Ishikawa (cell line): ENCODE measurements at regions not wholly inside any gene's neighbourhood (a gene's known extent, or its start where the extent isn't known, plus 50 kb on each side); places are given as distances from the start of the nearest gene placed in this dataset.

ENCODE experiments used
- CEBPB ChIP-seq: IDR thresholded peaks from 2 replicates; pipeline ENCODE4 v1.6.1; 2012
- CREB1 ChIP-seq: IDR thresholded peaks from 2 replicates; pipeline ENCODE4 v1.6.1; 2012; ENCODE audit warnings: low read depth
- EGR1 ChIP-seq: IDR thresholded peaks from 2 replicates; pipeline ENCODE4 v1.6.1; 2012
- EP300 ChIP-seq: IDR thresholded peaks from 2 replicates; pipeline ENCODE4 v1.6.1; 2012; ENCODE audit warnings: borderline replicate concordance
- FOXM1 ChIP-seq: IDR thresholded peaks from 2 replicates; pipeline ENCODE4 v1.6.1; 2012; ENCODE audit warnings: low read depth, borderline replicate concordance
- NFIC ChIP-seq: IDR thresholded peaks from 2 replicates; pipeline ENCODE4 v1.6.1; 2012
- RAD21 ChIP-seq: IDR thresholded peaks from 2 replicates; pipeline ENCODE4 v1.6.1; 2012; ENCODE audit warnings: low read depth
- TAF1 ChIP-seq: IDR thresholded peaks from 2 replicates; pipeline ENCODE4 v1.6.1; 2012; ENCODE audit warnings: low read depth, mild to moderate bottlenecking
- TCF12 ChIP-seq: IDR thresholded peaks from 2 replicates; pipeline ENCODE4 v1.6.1; 2012; ENCODE audit warnings: low read depth
- TEAD4 ChIP-seq: IDR thresholded peaks from 2 replicates; pipeline ENCODE4 v1.6.1; 2012
- YY1 ChIP-seq: IDR thresholded peaks from 2 replicates; pipeline ENCODE4 v1.6.1; 2012; ENCODE audit warnings: low read depth
- ZBTB7A ChIP-seq: IDR thresholded peaks from 2 replicates; pipeline ENCODE4 v1.6.1; 2012; ENCODE audit warnings: low read depth
- TF ChIP-seq, protein P1 (sequence below): IDR thresholded peaks from 2 replicates; pipeline ENCODE4 v1.6.1; 2012; ENCODE audit warnings: low read depth, mild to moderate bottlenecking
- TF ChIP-seq, protein P2 (sequence below): IDR thresholded peaks from 2 replicates; pipeline ENCODE4 v1.6.1; 2012
- TF ChIP-seq, protein P3 (sequence below): IDR thresholded peaks from 2 replicates; pipeline ENCODE4 v1.6.1; 2012

DNA sequence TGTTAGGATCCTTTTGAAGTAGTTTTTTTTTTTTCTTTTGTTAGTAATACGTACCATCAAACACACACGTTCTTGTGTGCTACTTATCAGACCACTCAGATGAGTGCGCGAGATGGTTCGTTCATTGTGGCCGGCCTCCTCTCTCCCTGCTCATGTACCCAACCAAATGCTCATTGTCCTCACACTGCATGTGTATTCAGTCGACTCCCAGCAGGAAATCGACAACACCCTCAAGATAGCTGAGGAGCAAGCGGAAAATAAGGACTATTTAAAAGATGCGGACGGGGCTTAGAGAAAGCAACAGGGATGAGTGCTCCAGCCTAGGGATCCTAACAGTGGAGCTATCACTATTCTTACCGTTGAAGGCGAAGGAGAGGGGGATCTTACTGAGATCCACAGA, 72.9 kb upstream of the GUCY1A1 start:
- TF ChIP-seq CREB1 (no peak), CEBPB (no peak), TCF12 (no peak), ZBTB7A (no peak), RAD21 (no peak), YY1 (no peak), EP300 (no peak), TAF1 (no peak), FOXM1 (no peak)
- TF ChIP-seq, protein P1, sequence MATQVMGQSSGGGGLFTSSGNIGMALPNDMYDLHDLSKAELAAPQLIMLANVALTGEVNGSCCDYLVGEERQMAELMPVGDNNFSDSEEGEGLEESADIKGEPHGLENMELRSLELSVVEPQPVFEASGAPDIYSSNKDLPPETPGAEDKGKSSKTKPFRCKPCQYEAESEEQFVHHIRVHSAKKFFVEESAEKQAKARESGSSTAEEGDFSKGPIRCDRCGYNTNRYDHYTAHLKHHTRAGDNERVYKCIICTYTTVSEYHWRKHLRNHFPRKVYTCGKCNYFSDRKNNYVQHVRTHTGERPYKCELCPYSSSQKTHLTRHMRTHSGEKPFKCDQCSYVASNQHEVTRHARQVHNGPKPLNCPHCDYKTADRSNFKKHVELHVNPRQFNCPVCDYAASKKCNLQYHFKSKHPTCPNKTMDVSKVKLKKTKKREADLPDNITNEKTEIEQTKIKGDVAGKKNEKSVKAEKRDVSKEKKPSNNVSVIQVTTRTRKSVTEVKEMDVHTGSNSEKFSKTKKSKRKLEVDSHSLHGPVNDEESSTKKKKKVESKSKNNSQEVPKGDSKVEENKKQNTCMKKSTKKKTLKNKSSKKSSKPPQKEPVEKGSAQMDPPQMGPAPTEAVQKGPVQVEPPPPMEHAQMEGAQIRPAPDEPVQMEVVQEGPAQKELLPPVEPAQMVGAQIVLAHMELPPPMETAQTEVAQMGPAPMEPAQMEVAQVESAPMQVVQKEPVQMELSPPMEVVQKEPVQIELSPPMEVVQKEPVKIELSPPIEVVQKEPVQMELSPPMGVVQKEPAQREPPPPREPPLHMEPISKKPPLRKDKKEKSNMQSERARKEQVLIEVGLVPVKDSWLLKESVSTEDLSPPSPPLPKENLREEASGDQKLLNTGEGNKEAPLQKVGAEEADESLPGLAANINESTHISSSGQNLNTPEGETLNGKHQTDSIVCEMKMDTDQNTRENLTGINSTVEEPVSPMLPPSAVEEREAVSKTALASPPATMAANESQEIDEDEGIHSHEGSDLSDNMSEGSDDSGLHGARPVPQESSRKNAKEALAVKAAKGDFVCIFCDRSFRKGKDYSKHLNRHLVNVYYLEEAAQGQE, result no peak
- TF ChIP-seq, protein P2, sequence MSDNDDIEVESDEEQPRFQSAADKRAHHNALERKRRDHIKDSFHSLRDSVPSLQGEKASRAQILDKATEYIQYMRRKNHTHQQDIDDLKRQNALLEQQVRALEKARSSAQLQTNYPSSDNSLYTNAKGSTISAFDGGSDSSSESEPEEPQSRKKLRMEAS, result no peak
- TF ChIP-seq, protein P3, sequence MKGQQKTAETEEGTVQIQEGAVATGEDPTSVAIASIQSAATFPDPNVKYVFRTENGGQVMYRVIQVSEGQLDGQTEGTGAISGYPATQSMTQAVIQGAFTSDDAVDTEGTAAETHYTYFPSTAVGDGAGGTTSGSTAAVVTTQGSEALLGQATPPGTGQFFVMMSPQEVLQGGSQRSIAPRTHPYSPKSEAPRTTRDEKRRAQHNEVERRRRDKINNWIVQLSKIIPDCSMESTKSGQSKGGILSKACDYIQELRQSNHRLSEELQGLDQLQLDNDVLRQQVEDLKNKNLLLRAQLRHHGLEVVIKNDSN, result no peak

DNA sequence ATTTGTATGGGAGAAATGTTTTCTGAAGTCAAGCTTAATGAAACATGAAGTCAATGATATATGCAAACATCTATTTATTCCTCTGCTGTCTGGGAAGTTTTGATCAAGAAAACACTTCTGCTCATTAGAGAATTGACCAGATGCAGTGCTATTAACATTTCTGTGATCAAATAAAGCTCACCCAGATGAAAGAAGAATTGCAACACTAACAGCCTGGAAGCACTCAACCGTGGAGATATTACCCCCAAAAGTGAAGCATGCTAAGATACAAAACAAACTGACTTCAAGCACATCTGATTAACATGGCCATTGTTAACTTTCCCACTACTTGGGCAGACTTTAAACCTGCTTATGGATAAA, 73.7 kb upstream of the GUCY1A1 start:
- TF ChIP-seq RAD21, result no peak
- TF ChIP-seq YY1, result no peak
- no peak for TF ChIP-seq EP300
- no peak for TF ChIP-seq EGR1
- TF ChIP-seq CREB1, result no peak
- no peak for TF ChIP-seq TCF12
- TF ChIP-seq, protein P2, result no peak
- TF ChIP-seq, protein P1, result no peak
- TF ChIP-seq NFIC, result no peak
- TF ChIP-seq ZBTB7A, result no peak

DNA sequence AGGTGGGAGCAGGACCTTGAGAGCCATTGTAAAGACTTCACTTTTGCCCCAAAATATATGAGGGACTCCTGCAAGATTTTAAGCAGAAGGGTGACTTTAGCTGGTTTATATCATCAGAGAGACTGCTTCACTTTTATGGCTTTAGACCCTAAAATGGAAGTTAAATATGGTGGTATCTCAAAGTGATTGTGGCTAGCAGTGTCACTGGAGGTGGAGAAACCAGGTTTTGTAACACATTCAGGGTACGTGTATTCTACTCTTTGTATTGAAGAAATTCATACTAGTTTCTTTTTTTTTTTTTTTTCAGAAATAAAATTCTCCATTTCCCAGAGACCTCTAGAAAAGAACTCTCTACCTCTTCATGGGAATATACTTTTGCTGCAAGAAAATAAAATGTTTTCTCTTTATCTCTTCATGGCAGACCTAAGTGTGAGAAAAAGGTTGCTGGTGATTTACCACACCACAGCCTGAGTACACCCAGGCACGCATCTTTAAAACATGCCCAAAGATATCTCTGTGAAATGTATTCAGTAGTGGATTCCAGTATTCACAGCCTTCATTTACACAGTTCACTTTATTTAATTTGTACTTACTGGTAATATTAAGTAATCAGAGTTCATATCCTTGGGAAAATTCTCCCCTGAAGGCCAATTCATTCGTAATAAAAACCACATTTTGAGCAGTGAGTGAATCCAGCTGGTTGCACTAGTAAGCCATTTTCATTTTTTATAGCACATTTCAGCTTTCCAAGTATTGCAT, 74.3 kb upstream of the GUCY1A1 start:
- TF ChIP-seq TEAD4 (no peak), EP300 (no peak), RAD21 (no peak), YY1 (no peak), TAF1 (no peak), CEBPB (no peak), ZBTB7A (no peak), EGR1 (no peak), TCF12 (no peak), NFIC (no peak), FOXM1 (no peak), CREB1 (no peak)
- TF ChIP-seq, protein P2, result no peak
- TF ChIP-seq, protein P1, result no peak
- TF ChIP-seq, protein P3, result no peak

DNA sequence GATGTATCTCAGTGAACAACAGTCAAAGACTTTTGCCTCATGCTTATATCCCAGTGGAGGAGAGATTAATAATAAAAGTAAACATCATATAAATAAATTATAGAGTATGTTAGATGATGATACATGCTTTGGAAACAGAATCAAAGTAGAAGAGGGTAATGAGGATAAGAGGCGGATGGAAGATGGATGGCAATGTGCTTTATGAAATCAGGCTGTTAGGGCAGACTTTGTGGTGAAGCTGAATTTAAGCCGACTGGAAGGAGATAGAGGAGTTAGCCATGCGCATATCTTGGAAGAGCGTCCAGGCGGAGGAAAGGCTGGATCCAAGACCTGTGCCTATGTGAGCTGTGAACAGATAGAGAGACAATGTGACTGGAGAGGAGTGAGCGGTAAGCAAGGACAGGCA, 74.9 kb upstream of the GUCY1A1 start:
- no peak for TF ChIP-seq RAD21
- TF ChIP-seq CREB1, result no peak
- no peak for TF ChIP-seq NFIC
- TF ChIP-seq, protein P3, result no peak
- no peak for TF ChIP-seq TCF12
- no peak for TF ChIP-seq TAF1
- TF ChIP-seq, protein P2, result no peak
- TF ChIP-seq, protein P1, result no peak
- no peak for TF ChIP-seq YY1
- no peak for TF ChIP-seq ZBTB7A
- no peak for TF ChIP-seq FOXM1
- no peak for TF ChIP-seq EGR1
- no peak for TF ChIP-seq TEAD4
- TF ChIP-seq CEBPB, result no peak
- TF ChIP-seq EP300, result no peak
